Testis (tissue), 2 donors: ENCODE measurements at regions not wholly inside any gene's neighbourhood (a gene's known extent, or its start where the extent isn't known, plus 50 kb on each side); places are given as distances from the start of the nearest gene placed in this dataset.

Experiments used
- DNase-seq: peaks from one replicate; pipeline ENCODE4 v3.0.0-alpha.2; 2019
- H3K27ac ChIP-seq, 2 donors: fragments of 200-600 bp; sonication (generic); one replicate each; pipeline ENCODE4 v1.5.1; 2019
- H3K27me3 ChIP-seq: fragments of 200-600 bp; sonication (generic); one replicate; pipeline ENCODE4 v1.5.1; 2019
- H3K36me3 ChIP-seq: fragments of 200-600 bp; sonication (generic); one replicate; pipeline ENCODE4 v1.5.1; 2017; ENCODE audit warnings: low read depth; ENCODE audit errors: missing control alignments
- H3K4me1 ChIP-seq: fragments of 200-600 bp; sonication (generic); one replicate; pipeline ENCODE4 v1.5.1; 2019
- H3K4me3 ChIP-seq, 2 donors: fragments of 200-600 bp; sonication (generic); one replicate each; pipeline ENCODE4 v1.5.1; 2017 to 2019
- H3K9me3 ChIP-seq: fragments of 200-600 bp; sonication (generic); one replicate; pipeline ENCODE4 v1.5.1; 2017
- CTCF ChIP-seq, 3 experiments: fragments of 450-650 bp in 2 of 3; fragments of 200-600 bp in 1 of 3; sonication (generic) in 1 of 3; IDR thresholded peaks; one replicate each; pipeline ENCODE4 v1.5.1; 2016 to 2019; ENCODE audit warnings: antibody characterized with exemption in 3 of 3, mild to moderate bottlenecking in 2 of 3, moderate library complexity in 1 of 3
- POLR2A ChIP-seq: fragments of 450-650 bp; IDR thresholded peaks from one replicate; pipeline ENCODE4 v1.6.1; 2017; ENCODE audit warnings: antibody characterized with exemption, mild to moderate bottlenecking, moderate library complexity
- WGBS, 2 donors: methylation state at CpG; one replicate each; pipeline ENCODE4 v1.1.5; 2018; 5-methylcytosine and 5-hydroxymethylcytosine counted together
- intact Hi-C: fragments of 100-400 bp; cut with DNase I; formaldehyde crosslinking; loops from one replicate; pipeline ENCODE4 v1.15.1; 2023; ENCODE audit warnings: low total_unique reads

GRCh38 chr1:234884006-234884405 lies 244.6 kb downstream of the TOMM20 start:
- Histone ChIP-seq H3K4me3 (no peak overlapping the region), H3K9me3 (no peaks in the 10 kb centered on the region), H3K36me3 (no peaks in the 10 kb centered on the region), H3K4me1 (peaks cover 8% of the 10 kb centered on the region), H3K27me3 (no peaks in the 10 kb centered on the region), H3K27ac (no peak overlapping the region)
- TF ChIP-seq CTCF (IDR thresholded peaks at IDR 0.05) (no peak), POLR2A (no peak)
- WGBS, 2 donors: 95 to 96% methylated on average over 6 of the region's 6 CpGs
- intact Hi-C loops: no loop called here
- DNase-seq: no peak

GRCh38 chr1:234882898-234883297 lies 245.7 kb downstream of the TOMM20 start:
- Histone ChIP-seq H3K9me3 (no peaks in the 10 kb centered on the region), H3K36me3 (no peaks in the 10 kb centered on the region), H3K27ac (no peak overlapping the region), H3K27me3 (no peaks in the 10 kb centered on the region), H3K4me1 (peaks cover 14% of the 10 kb centered on the region), H3K4me3 (no peak overlapping the region)
- intact Hi-C loops: no loop called here
- no peak for TF ChIP-seq CTCF (IDR thresholded peaks at IDR 0.05)
- TF ChIP-seq POLR2A: no peak
- 90 to 93% methylated on average over 3 to 6 of the region's 6 CpGs for WGBS, 2 donors
- DNase-seq: no peak

- Histone ChIP-seq H3K36me3 (no peaks in the 10 kb centered on the region), H3K27ac (no peak overlapping the region), H3K4me3 (no peak overlapping the region), H3K27me3 (no peaks in the 10 kb centered on the region), H3K9me3 (no peaks in the 10 kb centered on the region), H3K4me1 (peaks cover 11% of the 10 kb centered on the region)
- 77 to 84% methylated on average over 11 of the region's 11 CpGs for WGBS, 2 donors
- DNase-seq: no peak
- TF ChIP-seq CTCF (IDR thresholded peaks at IDR 0.05) (no peak), POLR2A (no peak)
- intact Hi-C loops: no loop called here
Observed at GRCh38 chr1:234881893-234882771, 246.5 kb downstream of the TOMM20 start.

GRCh38 chr1:234879147-234880080 lies 249.2 kb downstream of the TOMM20 start:
- H3K4me3 ChIP-seq: no peak overlapping the region
- no peak for DNase-seq
- no peaks in the 10 kb centered on the region for H3K27me3 ChIP-seq
- peaks cover 16% of the 10 kb centered on the region for H3K4me1 ChIP-seq
- 88 to 93% methylated on average over 9 of the region's 9 CpGs for WGBS, 2 donors
- no peaks in the 10 kb centered on the region for H3K9me3 ChIP-seq
- intact Hi-C loops: no loop called here
- no peak overlapping the region for H3K27ac ChIP-seq
- no peaks in the 10 kb centered on the region for H3K36me3 ChIP-seq
- TF ChIP-seq POLR2A (no peak), CTCF (IDR thresholded peaks at IDR 0.05) (no peak)
